Glutamatergic neuron (in vitro differentiated cells): ENCODE measurements at regions not wholly inside any gene's neighbourhood (a gene's known extent, or its start where the extent isn't known, plus 50 kb on each side); places are given as distances from the start of the nearest gene placed in this dataset.
"Not testable (repeated sequence)": the region's sequence is repeated elsewhere in the genome, so short reads cannot be mapped to it uniquely, and the experiment has no call there.

ENCODE experiments used
- DNase-seq: peaks from one replicate; pipeline ENCODE4 v3.0.0; 2022
- H3K27ac Mint-ChIP-seq: one replicate; pipeline ENCODE4 v1.8.0; 2020; ENCODE audit warnings: mild to moderate bottlenecking, mixed read lengths, inconsistent platforms; ENCODE audit not compliant: unreplicated experiment
- H3K27me3 Mint-ChIP-seq: one replicate; pipeline ENCODE4 v1.8.0; 2020; ENCODE audit warnings: mild to moderate bottlenecking, moderate library complexity, mixed read lengths, inconsistent platforms; ENCODE audit not compliant: unreplicated experiment
- H3K36me3 Mint-ChIP-seq: one replicate; pipeline ENCODE4 v1.8.0; 2020; ENCODE audit warnings: mild to moderate bottlenecking, mixed read lengths, inconsistent platforms; ENCODE audit not compliant: unreplicated experiment
- H3K4me1 Mint-ChIP-seq: one replicate; pipeline ENCODE4 v1.8.0; 2020; ENCODE audit warnings: mild to moderate bottlenecking, low read depth, mixed read lengths, inconsistent platforms; ENCODE audit not compliant: unreplicated experiment
- H3K4me3 Mint-ChIP-seq: one replicate; pipeline ENCODE4 v1.8.0; 2020; ENCODE audit warnings: mild to moderate bottlenecking, mixed read lengths, inconsistent platforms; ENCODE audit not compliant: unreplicated experiment
- H3K9me3 Mint-ChIP-seq: one replicate; pipeline ENCODE4 v1.8.0; 2020; ENCODE audit warnings: mild to moderate bottlenecking, moderate library complexity, mixed read lengths, inconsistent platforms; ENCODE audit not compliant: unreplicated experiment
- TF ChIP-seq, protein P1 (sequence below): fragments of 200-600 bp; sonication (generic); IDR thresholded peaks from one replicate; pipeline ENCODE4 v1.5.0; 2021; ENCODE audit not compliant: partially characterized antibody, unreplicated experiment

DNA sequence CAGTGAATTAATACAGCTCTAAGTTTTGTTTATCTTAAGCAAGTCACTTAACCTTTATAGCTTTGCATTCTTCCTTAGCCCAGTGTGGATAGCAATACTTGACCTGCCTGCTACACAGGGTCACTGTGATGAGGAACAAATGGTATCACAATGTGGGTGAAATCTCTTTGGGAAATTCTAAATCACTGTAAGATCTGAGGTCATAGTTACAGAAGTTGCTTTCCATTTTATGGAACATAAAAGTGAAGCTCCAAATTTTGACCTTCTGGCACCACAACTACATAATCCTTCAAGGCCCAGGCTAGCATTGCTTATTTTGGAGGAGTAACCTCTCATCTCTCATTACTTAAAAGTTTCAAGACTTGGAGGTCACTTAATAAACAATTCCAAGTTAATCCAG is 227.7 kb downstream of the USP46 start:
- DNase-seq: no peak
- H3K4me3 Mint-ChIP-seq: no peak overlapping the region
- H3K9me3 Mint-ChIP-seq: peaks cover 2% of the 10 kb centered on the region
- H3K4me1 Mint-ChIP-seq: no peaks in the 10 kb centered on the region
- no peaks in the 10 kb centered on the region for H3K36me3 Mint-ChIP-seq
- TF ChIP-seq, protein P1, sequence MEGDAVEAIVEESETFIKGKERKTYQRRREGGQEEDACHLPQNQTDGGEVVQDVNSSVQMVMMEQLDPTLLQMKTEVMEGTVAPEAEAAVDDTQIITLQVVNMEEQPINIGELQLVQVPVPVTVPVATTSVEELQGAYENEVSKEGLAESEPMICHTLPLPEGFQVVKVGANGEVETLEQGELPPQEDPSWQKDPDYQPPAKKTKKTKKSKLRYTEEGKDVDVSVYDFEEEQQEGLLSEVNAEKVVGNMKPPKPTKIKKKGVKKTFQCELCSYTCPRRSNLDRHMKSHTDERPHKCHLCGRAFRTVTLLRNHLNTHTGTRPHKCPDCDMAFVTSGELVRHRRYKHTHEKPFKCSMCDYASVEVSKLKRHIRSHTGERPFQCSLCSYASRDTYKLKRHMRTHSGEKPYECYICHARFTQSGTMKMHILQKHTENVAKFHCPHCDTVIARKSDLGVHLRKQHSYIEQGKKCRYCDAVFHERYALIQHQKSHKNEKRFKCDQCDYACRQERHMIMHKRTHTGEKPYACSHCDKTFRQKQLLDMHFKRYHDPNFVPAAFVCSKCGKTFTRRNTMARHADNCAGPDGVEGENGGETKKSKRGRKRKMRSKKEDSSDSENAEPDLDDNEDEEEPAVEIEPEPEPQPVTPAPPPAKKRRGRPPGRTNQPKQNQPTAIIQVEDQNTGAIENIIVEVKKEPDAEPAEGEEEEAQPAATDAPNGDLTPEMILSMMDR: no peak
- H3K27me3 Mint-ChIP-seq: no peaks in the 10 kb centered on the region
- H3K27ac Mint-ChIP-seq: no peak overlapping the region

DNA sequence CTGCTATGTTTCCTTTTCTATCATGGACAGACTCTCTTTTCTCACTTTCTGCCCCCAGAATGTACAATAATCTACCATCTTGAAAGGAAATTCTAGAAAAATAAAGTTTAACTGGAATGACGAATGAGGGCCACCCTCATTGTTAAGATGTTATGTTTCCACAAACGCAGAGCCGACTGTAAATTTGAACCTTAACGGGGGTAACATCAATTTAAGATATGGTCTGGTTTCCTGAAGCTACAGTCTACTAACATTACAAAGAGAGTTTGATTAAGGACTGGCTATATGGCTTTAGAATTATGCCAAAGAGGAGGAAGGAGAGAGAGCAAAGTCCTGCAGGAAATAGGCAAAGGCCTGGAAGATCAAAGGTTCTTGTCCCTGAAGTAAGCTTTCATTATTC is 227.2 kb downstream of the USP46 start:
- Mint-ChIP-seq H3K4me3 (no peak overlapping the region), H3K27me3 (no peaks in the 10 kb centered on the region), H3K4me1 (no peaks in the 10 kb centered on the region), H3K9me3 (peaks cover 2% of the 10 kb centered on the region), H3K27ac (no peak overlapping the region), H3K36me3 (no peaks in the 10 kb centered on the region)
- no peak for DNase-seq
- TF ChIP-seq, protein P1: no peak

DNA sequence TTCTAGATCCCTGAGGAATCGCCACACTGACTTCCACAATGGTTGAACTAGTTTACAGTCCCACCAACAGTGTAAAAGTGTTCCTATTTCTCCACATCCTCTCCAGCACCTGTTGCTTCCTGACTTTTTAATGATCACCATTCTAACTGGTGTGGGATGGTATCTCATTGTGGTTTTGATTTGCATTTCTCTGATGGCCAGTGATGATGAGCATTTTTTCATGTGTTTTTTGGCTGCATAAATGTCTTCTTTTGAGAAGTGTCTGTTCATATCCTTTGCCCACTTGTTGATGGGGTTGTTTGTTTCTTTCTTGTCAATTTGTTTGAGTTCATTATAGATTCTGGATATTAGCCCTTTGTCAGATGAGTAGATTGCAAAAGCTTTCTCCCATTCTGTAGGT is 216.6 kb downstream of the USP46 start:
- H3K4me3 Mint-ChIP-seq, H3K27me3 Mint-ChIP-seq, H3K9me3 Mint-ChIP-seq: not testable (repeated sequence)

DNA sequence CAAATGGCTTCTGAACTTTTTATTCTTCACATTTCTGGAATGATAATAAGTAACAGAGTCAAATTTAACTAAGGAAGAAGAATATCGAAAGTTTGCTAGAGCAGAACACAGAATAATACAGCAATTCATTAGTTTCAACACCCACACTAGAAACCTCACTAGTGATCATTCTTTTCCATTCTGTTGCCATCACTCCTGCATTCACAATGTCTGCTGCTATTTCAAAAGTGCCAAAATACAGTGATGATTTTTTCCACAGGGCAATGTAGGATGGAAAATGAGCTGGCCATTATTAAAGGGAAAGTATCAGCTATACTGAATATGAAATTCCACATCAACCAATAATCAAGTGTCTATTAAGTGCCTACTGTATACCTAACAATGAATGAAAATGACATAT is 186.7 kb downstream of the USP46 start:
- no peak for DNase-seq
- no peaks in the 10 kb centered on the region for H3K36me3 Mint-ChIP-seq
- TF ChIP-seq, protein P1: no peak
- H3K27me3 Mint-ChIP-seq: no peaks in the 10 kb centered on the region
- H3K27ac Mint-ChIP-seq: no peak overlapping the region
- H3K4me3 Mint-ChIP-seq: no peak overlapping the region
- H3K4me1 Mint-ChIP-seq: no peaks in the 10 kb centered on the region
- no peaks in the 10 kb centered on the region for H3K9me3 Mint-ChIP-seq

More for the DNA sequence above, 216.6 kb downstream of the USP46 start:
- not testable (repeated sequence) for H3K36me3 Mint-ChIP-seq, H3K4me1 Mint-ChIP-seq, DNase-seq, H3K27ac Mint-ChIP-seq

DNA sequence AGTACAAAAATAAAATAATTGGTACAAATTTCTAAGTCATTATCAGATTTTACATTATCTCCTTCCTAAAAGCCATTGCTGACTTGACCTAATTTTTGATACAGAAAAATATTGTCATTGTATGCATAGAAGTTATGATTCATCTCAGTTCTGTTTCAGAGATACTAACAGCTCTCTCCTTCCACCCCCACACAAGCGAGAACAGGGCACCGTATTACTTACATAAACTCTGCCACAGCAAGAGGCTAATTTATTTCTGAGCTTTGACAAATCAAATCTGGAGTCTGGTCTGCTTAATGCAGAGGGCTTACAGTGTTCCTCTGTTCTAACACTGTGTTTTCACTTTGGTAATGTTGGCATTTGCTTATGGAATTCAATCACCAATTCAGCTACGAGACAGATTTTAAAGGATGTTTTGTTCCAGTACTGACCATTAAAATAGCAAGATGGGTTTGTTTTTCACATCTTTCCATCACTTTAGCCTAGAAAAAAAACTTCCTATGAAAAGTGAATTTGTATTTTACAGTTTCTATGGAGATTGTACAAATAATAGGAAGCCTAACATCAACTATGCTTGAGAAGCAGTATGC is 181.8 kb downstream of the USP46 start:
- no peak for DNase-seq
- TF ChIP-seq, protein P1: no peak
- Mint-ChIP-seq H3K4me1 (no peaks in the 10 kb centered on the region), H3K9me3 (no peaks in the 10 kb centered on the region), H3K4me3 (no peak overlapping the region), H3K27ac (no peak overlapping the region), H3K27me3 (no peaks in the 10 kb centered on the region), H3K36me3 (no peaks in the 10 kb centered on the region)
